COR-L47 (cell line): ENCODE measurements at regions not wholly inside any gene's neighbourhood (a gene's known extent, or its start where the extent isn't known, plus 50 kb on each side); places are given as distances from the start of the nearest gene placed in this dataset.
"Not testable (repeated sequence)": the region's sequence is repeated elsewhere in the genome, so short reads cannot be mapped to it uniquely, and the experiment has no call there.

Source experiments
- DNase-seq: peaks from one replicate; lab custom pipeline; 2025; lab: John Stamatoyannopoulos, UW

- DNase-seq: no peak
Measured at GRCh38 chr4:181004056-181004455, 1239.1 kb upstream of the TENM3 start.

GRCh38 chr4:181006499-181007260 lies 1236.5 kb upstream of the TENM3 start:
- DNase-seq: no peak

GRCh38 chr4:181007751-181008150 lies 1235.5 kb upstream of the TENM3 start:
- no peak for DNase-seq

- DNase-seq: no peak
Measured at GRCh38 chr4:181008164-181008563, 1235.0 kb upstream of the TENM3 start.

- DNase-seq: no peak
Measured at GRCh38 chr4:181013162-181013561, 1230.0 kb upstream of the TENM3 start.

GRCh38 chr4:181017038-181017437 lies 1226.2 kb upstream of the TENM3 start:
- DNase-seq: no peak

- DNase-seq: no peak
Measured at GRCh38 chr4:181018472-181018871, 1224.7 kb upstream of the TENM3 start.

GRCh38 chr4:181018913-181019312 lies 1224.3 kb upstream of the TENM3 start:
- DNase-seq: no peak

GRCh38 chr4:181020456-181020855 lies 1222.7 kb upstream of the TENM3 start:
- DNase-seq: no peak

GRCh38 chr4:181021213-181021612 lies 1222.0 kb upstream of the TENM3 start:
- DNase-seq: no peak

GRCh38 chr4:181030135-181030921 lies 1212.9 kb upstream of the TENM3 start:
- DNase-seq: not testable (repeated sequence)

GRCh38 chr4:181030961-181031360 lies 1212.2 kb upstream of the TENM3 start:
- no peak for DNase-seq

- DNase-seq: no peak
Measured at GRCh38 chr4:181043486-181043885, 1199.7 kb upstream of the TENM3 start.

- no peak for DNase-seq
Measured at GRCh38 chr4:181046809-181047208, 1196.4 kb upstream of the TENM3 start.

- no peak for DNase-seq
Measured at GRCh38 chr4:181051931-181052330, 1191.3 kb upstream of the TENM3 start.

- DNase-seq: no peak
Measured at GRCh38 chr4:181061787-181062186, 1181.4 kb upstream of the TENM3 start.

- no peak for DNase-seq
Measured at GRCh38 chr4:181063212-181063611, 1180.0 kb upstream of the TENM3 start.

- DNase-seq: no peak
Measured at GRCh38 chr4:181077341-181077740, 1165.9 kb upstream of the TENM3 start.

- DNase-seq: no peak
Measured at GRCh38 chr4:181078196-181078595, 1165.0 kb upstream of the TENM3 start.

GRCh38 chr4:181083757-181084361 lies 1159.3 kb upstream of the TENM3 start:
- DNase-seq: no peak

- DNase-seq: no peak
Measured at GRCh38 chr4:181085557-181085956, 1157.6 kb upstream of the TENM3 start.

- no peak for DNase-seq
Measured at GRCh38 chr4:181105487-181105886, 1137.7 kb upstream of the TENM3 start.

GRCh38 chr4:181106398-181106797 lies 1136.8 kb upstream of the TENM3 start:
- DNase-seq: no peak
